Epithelial cell of esophagus (primary cell): ENCODE measurements at regions not wholly inside any gene's neighbourhood (a gene's known extent, or its start where the extent isn't known, plus 50 kb on each side); places are given as distances from the start of the nearest gene placed in this dataset.

ENCODE experiments used
- DNase-seq: peaks from one replicate; pipeline ENCODE4 v3.0.0; 2010; ENCODE audit warnings: low read depth
- H3K4me3 ChIP-seq: 2 replicates; pipeline ENCODE4 v1.5.1; 2011; ENCODE audit warnings: mild to moderate bottlenecking, low read length, control low read depth
- CTCF ChIP-seq: IDR thresholded peaks from 2 replicates; pipeline ENCODE4 v1.5.1; 2011; ENCODE audit warnings: low read depth, mild to moderate bottlenecking, low read length, control low read depth, inconsistent platforms; ENCODE audit not compliant: insufficient read depth; ENCODE audit errors: missing control alignments

- no peak overlapping the region for H3K4me3 ChIP-seq
- TF ChIP-seq CTCF: no peak
- no peak for DNase-seq
These were observed 452.5 kb downstream of the ZNF804A start for GRCh38 chr2:185050804-185051203.

GRCh38 chr2:185063761-185064160, 465.4 kb downstream of the ZNF804A start:
- H3K4me3 ChIP-seq: no peak overlapping the region
- DNase-seq: no peak
- TF ChIP-seq CTCF: no peak

GRCh38 chr2:185066128-185066527, 467.8 kb downstream of the ZNF804A start:
- no peak overlapping the region for H3K4me3 ChIP-seq
- DNase-seq: no peak
- no peak for TF ChIP-seq CTCF

GRCh38 chr2:185069107-185069506, 470.8 kb downstream of the ZNF804A start:
- no peak overlapping the region for H3K4me3 ChIP-seq
- no peak for TF ChIP-seq CTCF
- DNase-seq: no peak

- H3K4me3 ChIP-seq: no peak overlapping the region
- no peak for TF ChIP-seq CTCF
- DNase-seq: no peak
These were observed 475.8 kb downstream of the ZNF804A start for GRCh38 chr2:185074156-185074555.

GRCh38 chr2:185082749-185083148, 484.4 kb downstream of the ZNF804A start:
- no peak for DNase-seq
- TF ChIP-seq CTCF: no peak
- H3K4me3 ChIP-seq: no peak overlapping the region

GRCh38 chr2:185108588-185108987, 510.3 kb downstream of the ZNF804A start:
- no peak for DNase-seq
- no peak for TF ChIP-seq CTCF
- H3K4me3 ChIP-seq: no peak overlapping the region
